PC-9 (cell line): ENCODE measurements at regions not wholly inside any gene's neighbourhood (a gene's known extent, or its start where the extent isn't known, plus 50 kb on each side); places are given as distances from the start of the nearest gene placed in this dataset.

ENCODE experiments used
- BruUV-seq: library from RNA; stranded (reverse); fragments of 400-500 nt; replicated peaks from 2 replicates; lab custom pipeline; 2021; lab: Mats Ljungman, UMichigan
- CTCF ChIA-PET: fragments of 300-600 bp; sonication (Branson Sonifier 250); formaldehyde crosslinking; loops from one replicate; lab custom pipeline; 2022; ENCODE audit warnings: antibody characterized with exemption; lab: Charles Lee
- POLR2A ChIA-PET: fragments of 300-600 bp; sonication (Branson Sonifier 250); formaldehyde crosslinking; loops from one replicate; lab custom pipeline; 2022; ENCODE audit warnings: antibody characterized with exemption; ENCODE audit not compliant: unreplicated experiment; lab: Charles Lee
- DNase-seq, 2 experiments: peaks; one replicate each; pipeline versions ENCODE4 v3.0.0 to v3.0.0-alpha.2; 2015 to 2022; ENCODE audit warnings: mixed read lengths in 1 of 2
- H2AFZ ChIP-seq: fragments of 200-600 bp; sonication (generic); 2 replicates; pipeline ENCODE4 v1.8.1; 2017; ENCODE audit warnings: antibody characterized with exemption
- H3F3A ChIP-seq: fragments of 200-600 bp; sonication (generic); 2 replicates; pipeline ENCODE4 v1.8.1; 2017; ENCODE audit warnings: antibody characterized with exemption, mild to moderate bottlenecking, low read depth; ENCODE audit not compliant: insufficient read depth
- H3K27ac ChIP-seq: fragments of 200-600 bp; sonication (generic); 2 replicates; pipeline ENCODE4 v1.6.1; 2016; ENCODE audit warnings: mixed run types
- H3K27me3 ChIP-seq: fragments of 200-600 bp; sonication (generic); 2 replicates; pipeline ENCODE4 v1.6.1; 2016; ENCODE audit warnings: low read depth, mixed run types; ENCODE audit not compliant: insufficient read depth
- H3K36me3 ChIP-seq: fragments of 200-600 bp; sonication (generic); 2 replicates; pipeline ENCODE4 v1.6.1; 2016; ENCODE audit warnings: low read depth, mixed run types
- H3K4me1 ChIP-seq: fragments of 200-600 bp; sonication (generic); replicated peaks from 2 replicates; pipeline ENCODE4 v1.6.1; 2016; ENCODE audit warnings: mixed run types; ENCODE audit not compliant: insufficient read depth
- H3K4me2 ChIP-seq: fragments of 200-600 bp; sonication (generic); 2 replicates; pipeline ENCODE4 v1.6.1; 2017; ENCODE audit warnings: mixed run types
- H3K4me3 ChIP-seq: fragments of 200-600 bp; sonication (generic); 2 replicates; pipeline ENCODE4 v1.6.1; 2016; ENCODE audit warnings: mixed run types
- H3K79me2 ChIP-seq: fragments of 200-600 bp; sonication (generic); 2 replicates; pipeline ENCODE4 v1.6.1; 2017; ENCODE audit warnings: low read depth, mixed run types
- H3K9me2 ChIP-seq: fragments of 200-600 bp; sonication (generic); 2 replicates; pipeline ENCODE4 v1.8.1; 2017; ENCODE audit warnings: mild to moderate bottlenecking; ENCODE audit not compliant: insufficient read depth
- H3K9me3 ChIP-seq: fragments of 200-600 bp; sonication (generic); 2 replicates; pipeline ENCODE4 v1.8.1; 2016; ENCODE audit warnings: low read depth; ENCODE audit not compliant: insufficient read depth
- H4K20me1 ChIP-seq: fragments of 200-600 bp; sonication (generic); 2 replicates; pipeline ENCODE4 v1.8.1; 2017; ENCODE audit not compliant: insufficient read depth
- EZH2 ChIP-seq: fragments of 200-600 bp; sonication (generic); IDR thresholded peaks from 2 replicates; pipeline ENCODE4 v1.8.0; 2017; ENCODE audit warnings: antibody characterized with exemption, low read depth
- intact Hi-C: fragments of 100-400 bp; cut with micrococcal nuclease; formaldehyde crosslinking; loops from one replicate; pipeline ENCODE4 v1.10.0; 2022; ENCODE audit not compliant: unreplicated experiment
- TF ChIP-seq, protein P1 (sequence below): fragments of 200-600 bp; sonication (generic); conservative IDR thresholded peaks from 2 replicates; pipeline ENCODE4 v1.6.1; 2017; ENCODE audit warnings: mixed run types, antibody characterized with exemption, mild to moderate bottlenecking, moderate library complexity

DNA sequence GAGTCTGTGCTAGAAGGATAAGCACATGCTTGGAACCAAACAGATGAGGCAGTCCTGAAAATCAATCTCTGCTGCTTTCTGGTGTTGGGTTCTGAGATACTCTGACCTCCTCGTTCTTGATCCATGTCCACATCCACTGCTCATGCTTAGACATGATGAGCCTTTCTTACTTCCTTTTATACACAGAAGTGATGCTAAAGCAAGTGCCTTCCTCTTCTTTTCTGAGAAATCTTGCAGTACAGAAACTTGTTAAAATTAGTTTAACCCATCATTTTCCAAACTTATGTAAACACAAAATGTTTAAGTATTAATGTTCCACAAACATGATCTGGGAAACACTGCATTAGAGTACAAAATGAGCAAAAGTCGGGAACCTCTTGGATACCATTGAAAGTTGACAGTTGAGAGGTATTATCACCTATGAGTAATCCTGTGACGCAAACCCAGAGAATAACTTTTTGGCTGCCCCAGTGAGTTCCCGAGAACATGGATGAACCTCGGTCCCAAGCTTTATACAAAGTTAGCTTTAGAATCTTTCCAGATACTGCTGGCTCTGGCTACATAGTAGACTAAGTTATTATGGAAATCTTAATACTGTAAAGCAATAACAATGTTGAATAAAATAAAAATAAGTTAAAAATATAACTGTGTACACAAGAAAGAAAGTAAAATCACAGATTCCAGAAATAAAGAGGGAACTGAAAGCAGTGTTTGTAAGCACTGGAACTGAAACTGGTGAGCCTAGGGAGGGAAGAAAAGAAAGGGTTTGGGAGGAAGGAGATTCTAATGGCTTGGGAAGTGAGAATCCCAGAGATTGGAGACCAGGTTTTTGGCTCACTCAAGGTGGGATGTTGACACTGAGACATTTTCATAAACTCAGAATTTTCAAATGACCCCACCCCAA is 429.3 kb upstream of the RUNX1 start:
- Histone ChIP-seq H3K4me3 (no peak overlapping the region), H3K4me1 (peaks cover 4% of the 10 kb centered on the region; the same call in 1 of the 2 replicates), H3K4me2 (no peak overlapping the region), H3K27ac (no peak overlapping the region), H3K27me3 (no peaks in the 10 kb centered on the region), H3K79me2 (no peaks in the 10 kb centered on the region), H2AFZ (no peak overlapping the region), H3K9me2 (no peaks in the 10 kb centered on the region), H3K36me3 (no peaks in the 10 kb centered on the region), H3F3A (no peaks in the 10 kb centered on the region), H3K9me3 (no peaks in the 10 kb centered on the region), H4K20me1 (no peaks in the 10 kb centered on the region)
- no TSS peak for BruUV-seq
- TF ChIP-seq, protein P1, sequence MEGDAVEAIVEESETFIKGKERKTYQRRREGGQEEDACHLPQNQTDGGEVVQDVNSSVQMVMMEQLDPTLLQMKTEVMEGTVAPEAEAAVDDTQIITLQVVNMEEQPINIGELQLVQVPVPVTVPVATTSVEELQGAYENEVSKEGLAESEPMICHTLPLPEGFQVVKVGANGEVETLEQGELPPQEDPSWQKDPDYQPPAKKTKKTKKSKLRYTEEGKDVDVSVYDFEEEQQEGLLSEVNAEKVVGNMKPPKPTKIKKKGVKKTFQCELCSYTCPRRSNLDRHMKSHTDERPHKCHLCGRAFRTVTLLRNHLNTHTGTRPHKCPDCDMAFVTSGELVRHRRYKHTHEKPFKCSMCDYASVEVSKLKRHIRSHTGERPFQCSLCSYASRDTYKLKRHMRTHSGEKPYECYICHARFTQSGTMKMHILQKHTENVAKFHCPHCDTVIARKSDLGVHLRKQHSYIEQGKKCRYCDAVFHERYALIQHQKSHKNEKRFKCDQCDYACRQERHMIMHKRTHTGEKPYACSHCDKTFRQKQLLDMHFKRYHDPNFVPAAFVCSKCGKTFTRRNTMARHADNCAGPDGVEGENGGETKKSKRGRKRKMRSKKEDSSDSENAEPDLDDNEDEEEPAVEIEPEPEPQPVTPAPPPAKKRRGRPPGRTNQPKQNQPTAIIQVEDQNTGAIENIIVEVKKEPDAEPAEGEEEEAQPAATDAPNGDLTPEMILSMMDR: no peak
- TF ChIP-seq EZH2: no peak
- POLR2A ChIA-PET: no interaction called here
- no peak for DNase-seq
- CTCF ChIA-PET: no interaction called here
- intact Hi-C loops: no loop called here

GRCh38 chr21:35477622-35478021 is 428.5 kb upstream of the RUNX1 start:
- POLR2A ChIA-PET: interaction anchor here (0.6 kb wide), 1 partner anchor 29 kb away, joined by 4 read pairs; no protein-coding TSS in a partner anchor
- Histone ChIP-seq H3K27ac (no peak overlapping the region), H3K4me2 (no peak overlapping the region), H3K9me2 (no peaks in the 10 kb centered on the region), H4K20me1 (no peaks in the 10 kb centered on the region), H3K27me3 (no peaks in the 10 kb centered on the region), H3K9me3 (no peaks in the 10 kb centered on the region), H3K4me1 (peaks cover 4% of the 10 kb centered on the region; the same call in 1 of the 2 replicates), H3F3A (no peaks in the 10 kb centered on the region), H3K36me3 (no peaks in the 10 kb centered on the region), H2AFZ (no peak overlapping the region), H3K79me2 (no peaks in the 10 kb centered on the region), H3K4me3 (no peak overlapping the region)
- no peak for DNase-seq
- intact Hi-C loops: no loop called here
- BruUV-seq: no TSS peak
- CTCF ChIA-PET: no interaction called here
- TF ChIP-seq EZH2: no peak
- TF ChIP-seq, protein P1: no peak

DNA sequence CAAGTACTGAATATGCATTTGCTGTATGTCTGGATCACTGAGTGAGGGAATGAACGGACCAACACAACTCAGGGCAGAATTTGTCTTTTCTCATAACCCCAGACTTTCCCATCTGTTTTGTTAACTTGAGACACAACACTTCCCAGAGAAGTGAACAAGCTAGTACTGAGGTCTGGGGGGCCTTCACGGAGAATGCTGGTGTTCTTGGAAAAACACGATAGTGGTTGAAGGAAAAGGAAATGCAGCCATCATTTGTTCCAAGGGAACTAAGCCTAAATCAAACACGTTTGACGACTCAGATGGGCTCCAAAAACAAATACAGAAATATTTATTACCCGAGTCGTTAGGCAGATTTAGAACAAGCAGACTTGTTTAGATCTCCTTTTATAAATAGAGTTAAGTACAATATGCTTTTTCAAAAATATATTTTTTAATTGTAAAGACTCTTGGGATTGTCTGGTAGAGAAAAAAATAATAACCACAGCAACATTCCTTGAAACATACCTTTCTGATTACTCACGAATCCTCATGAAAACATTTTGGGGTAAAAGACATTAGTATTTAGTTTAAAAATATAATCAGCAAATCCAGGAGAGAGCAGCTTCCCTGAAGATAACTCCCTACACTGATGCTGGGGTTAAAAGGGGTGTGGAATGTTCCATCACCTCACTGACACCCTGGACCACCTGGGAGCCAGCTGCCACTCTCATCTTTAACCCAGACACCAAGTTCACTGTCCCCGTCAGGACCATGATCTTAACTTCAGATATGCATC is 427.7 kb upstream of the RUNX1 start:
- no peak overlapping the region for H3K4me3 ChIP-seq
- no peaks in the 10 kb centered on the region for H4K20me1 ChIP-seq
- no peak overlapping the region for H3K27ac ChIP-seq
- H3K9me3 ChIP-seq: no peaks in the 10 kb centered on the region
- no peaks in the 10 kb centered on the region for H3K27me3 ChIP-seq
- no peaks in the 10 kb centered on the region for H3K9me2 ChIP-seq
- intact Hi-C loops: no loop called here
- H3K4me1 ChIP-seq: peaks cover 4% of the 10 kb centered on the region; the same call in 1 of the 2 replicates
- peak in 1 of 2 experiments; percentile 3 for DNase-seq
- CTCF ChIA-PET: no interaction called here
- no peaks in the 10 kb centered on the region for H3F3A ChIP-seq
- H3K79me2 ChIP-seq: no peaks in the 10 kb centered on the region
- BruUV-seq: no TSS peak
- H3K36me3 ChIP-seq: no peaks in the 10 kb centered on the region
- TF ChIP-seq, protein P1: no peak
- TF ChIP-seq EZH2: no peak
- POLR2A ChIA-PET: interaction anchor here (0.6 kb wide), 1 partner anchor 28 kb away, joined by 4 read pairs; no protein-coding TSS in a partner anchor
- H3K4me2 ChIP-seq: no peak overlapping the region
- H2AFZ ChIP-seq: no peak overlapping the region
